GM23248 (cell line): ENCODE measurements at regions not wholly inside any gene's neighbourhood (a gene's known extent, or its start where the extent isn't known, plus 50 kb on each side); places are given as distances from the start of the nearest gene placed in this dataset.

Experiments used
- DNase-seq: peaks from one replicate; pipeline ENCODE4 v3.0.0-alpha.2; 2015
- H2AFZ ChIP-seq: fragments of 200-600 bp; sonication (generic); 2 replicates; pipeline ENCODE4 v1.6.1; 2016; ENCODE audit warnings: antibody characterized with exemption
- H3F3A ChIP-seq: fragments of 200-600 bp; sonication (generic); 2 replicates; pipeline ENCODE4 v1.6.1; 2016; ENCODE audit warnings: mild to moderate bottlenecking, antibody characterized with exemption, mixed run types; ENCODE audit not compliant: insufficient read depth
- H3K27ac ChIP-seq: fragments of 200-600 bp; sonication (generic); 2 replicates; pipeline ENCODE4 v1.5.1; 2016; ENCODE audit warnings: mild to moderate bottlenecking
- H3K27me3 ChIP-seq: fragments of 200-600 bp; sonication (generic); replicated peaks from 2 replicates; pipeline ENCODE4 v1.6.1; 2016; ENCODE audit warnings: mild to moderate bottlenecking; ENCODE audit not compliant: insufficient read depth
- H3K36me3 ChIP-seq: fragments of 200-600 bp; sonication (generic); 2 replicates; pipeline ENCODE4 v1.6.1; 2016; ENCODE audit warnings: low read depth, mild to moderate bottlenecking
- H3K4me1 ChIP-seq: fragments of 200-600 bp; sonication (generic); 2 replicates; pipeline ENCODE4 v1.6.1; 2016; ENCODE audit warnings: mild to moderate bottlenecking; ENCODE audit not compliant: insufficient read depth
- H3K4me2 ChIP-seq: fragments of 200-600 bp; sonication (generic); one replicate; pipeline ENCODE4 v1.6.1; 2016; ENCODE audit warnings: mild to moderate bottlenecking; ENCODE audit not compliant: unreplicated experiment
- H3K4me3 ChIP-seq: fragments of 200-600 bp; sonication (generic); 2 replicates; pipeline ENCODE4 v1.5.1; 2016; ENCODE audit warnings: mild to moderate bottlenecking
- H3K79me2 ChIP-seq: fragments of 200-600 bp; sonication (generic); 2 replicates; pipeline ENCODE4 v1.6.1; 2016; ENCODE audit warnings: mild to moderate bottlenecking; ENCODE audit not compliant: insufficient read depth
- H3K9ac ChIP-seq: fragments of 200-600 bp; sonication (generic); 2 replicates; pipeline ENCODE4 v1.6.1; 2016; ENCODE audit warnings: mild to moderate bottlenecking
- H3K9me2 ChIP-seq: fragments of 200-600 bp; sonication (generic); 2 replicates; pipeline ENCODE4 v1.6.1; 2016; ENCODE audit warnings: mixed run types, mild to moderate bottlenecking, moderate library complexity; ENCODE audit not compliant: insufficient read depth
- H3K9me3 ChIP-seq: fragments of 200-600 bp; sonication (generic); one replicate; pipeline ENCODE4 v1.6.1; 2017; ENCODE audit warnings: low read depth
- H4K20me1 ChIP-seq: fragments of 200-600 bp; sonication (generic); 2 replicates; pipeline ENCODE4 v1.6.0; 2016; ENCODE audit not compliant: insufficient read depth
- EZH2 ChIP-seq: fragments of 200-600 bp; sonication (generic); IDR thresholded peaks from 2 replicates; pipeline ENCODE4 v1.6.1; 2018; ENCODE audit warnings: antibody characterized with exemption, mild to moderate bottlenecking; ENCODE audit not compliant: insufficient read depth, poor library complexity, severe bottlenecking
- EZH2phosphoT487 ChIP-seq: fragments of 200-600 bp; sonication (generic); IDR thresholded peaks from 2 replicates; pipeline ENCODE4 v1.6.1; 2018; ENCODE audit warnings: antibody characterized with exemption, moderate library complexity, mild to moderate bottlenecking, low read depth; ENCODE audit not compliant: insufficient read depth
- WGBS, 2 experiments: methylation state at CpG; one replicate each; pipeline ENCODE4 v1.1.6; 2015 to 2017; ENCODE audit warnings: low lambda C conversion rate in 2 of 2, low coverage in 1 of 2; ENCODE audit errors: missing lambda C conversion rate in 2 of 2; 5-methylcytosine and 5-hydroxymethylcytosine counted together
- in situ Hi-C: fragments of 300-500 bp; cut with MboI; formaldehyde crosslinking; loops from 2 replicates; pipeline ENCODE4 v1.15.0; 2020

- no peaks in the 10 kb centered on the region for H3F3A ChIP-seq
- no peak overlapping the region for H3K4me3 ChIP-seq
- H3K9ac ChIP-seq: no peak overlapping the region
- no peak overlapping the region for H3K4me2 ChIP-seq
- no peak overlapping the region for H3K27ac ChIP-seq
- no peaks in the 10 kb centered on the region for H3K36me3 ChIP-seq
- H3K79me2 ChIP-seq: no peaks in the 10 kb centered on the region
- no peaks in the 10 kb centered on the region for H3K9me2 ChIP-seq
- no peaks in the 10 kb centered on the region for H3K9me3 ChIP-seq
- H2AFZ ChIP-seq: no peak overlapping the region
- no peaks in the 10 kb centered on the region for H3K4me1 ChIP-seq
- in situ Hi-C loops: no loop called here
- H3K27me3 ChIP-seq: no peaks in the 10 kb centered on the region
- H4K20me1 ChIP-seq: no peaks in the 10 kb centered on the region
- no peak for TF ChIP-seq EZH2
- no peak for TF ChIP-seq EZH2phosphoT487
- 91 to 94% methylated on average over 2 of the region's 2 CpGs for WGBS, 2 experiments
- no peak for DNase-seq
These were observed 123.1 kb downstream of the ATXN3L start for GRCh38 chrX:13196782-13197181.

DNA sequence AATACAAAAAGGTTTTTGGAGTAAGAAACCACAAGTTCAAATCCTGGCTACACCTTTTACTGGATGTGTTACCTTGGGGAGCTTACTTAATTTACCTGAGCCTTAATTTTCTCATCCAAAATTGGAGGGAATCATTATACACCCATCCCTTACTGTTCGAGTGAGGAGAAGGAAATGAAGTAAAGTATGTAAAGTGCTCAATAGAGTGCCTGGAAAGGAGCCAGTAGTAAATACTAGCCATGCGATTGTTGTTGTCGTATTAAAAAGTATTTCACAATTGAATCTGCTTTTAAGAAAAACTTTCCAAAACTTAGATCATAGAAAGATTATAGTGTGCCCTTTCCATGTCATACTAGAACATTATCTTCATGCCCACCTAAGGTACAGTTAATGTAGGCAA, 124.5 kb downstream of the ATXN3L start:
- H3K4me2 ChIP-seq: no peak overlapping the region
- TF ChIP-seq EZH2phosphoT487: no peak
- TF ChIP-seq EZH2: no peak
- H3K79me2 ChIP-seq: no peaks in the 10 kb centered on the region
- H3K4me1 ChIP-seq: no peaks in the 10 kb centered on the region
- no peak overlapping the region for H3K9ac ChIP-seq
- no peaks in the 10 kb centered on the region for H3K27me3 ChIP-seq
- DNase-seq: no peak
- in situ Hi-C loops: no loop called here
- WGBS, 2 experiments: 57 to 63% methylated on average over 3 of the region's 3 CpGs
- no peaks in the 10 kb centered on the region for H3K9me3 ChIP-seq
- H4K20me1 ChIP-seq: no peaks in the 10 kb centered on the region
- no peak overlapping the region for H3K27ac ChIP-seq
- no peaks in the 10 kb centered on the region for H3K9me2 ChIP-seq
- H2AFZ ChIP-seq: no peak overlapping the region
- no peaks in the 10 kb centered on the region for H3F3A ChIP-seq
- H3K4me3 ChIP-seq: no peak overlapping the region
- H3K36me3 ChIP-seq: no peaks in the 10 kb centered on the region

- TF ChIP-seq EZH2 (no peak), EZH2phosphoT487 (no peak)
- Histone ChIP-seq H3K27me3 (no peaks in the 10 kb centered on the region), H3F3A (no peaks in the 10 kb centered on the region), H3K79me2 (no peaks in the 10 kb centered on the region), H3K9me3 (no peaks in the 10 kb centered on the region), H3K4me3 (no peak overlapping the region), H3K36me3 (no peaks in the 10 kb centered on the region), H3K27ac (no peak overlapping the region), H3K4me2 (no peak overlapping the region), H3K9me2 (no peaks in the 10 kb centered on the region), H3K9ac (no peak overlapping the region), H4K20me1 (no peaks in the 10 kb centered on the region), H2AFZ (no peak overlapping the region), H3K4me1 (no peaks in the 10 kb centered on the region)
- no peak for DNase-seq
- WGBS, 2 experiments: 17 to 19% methylated on average over 4 of the region's 4 CpGs
- in situ Hi-C loops: no loop called here
These were observed 125.4 kb downstream of the ATXN3L start for GRCh38 chrX:13194291-13195103.

DNA sequence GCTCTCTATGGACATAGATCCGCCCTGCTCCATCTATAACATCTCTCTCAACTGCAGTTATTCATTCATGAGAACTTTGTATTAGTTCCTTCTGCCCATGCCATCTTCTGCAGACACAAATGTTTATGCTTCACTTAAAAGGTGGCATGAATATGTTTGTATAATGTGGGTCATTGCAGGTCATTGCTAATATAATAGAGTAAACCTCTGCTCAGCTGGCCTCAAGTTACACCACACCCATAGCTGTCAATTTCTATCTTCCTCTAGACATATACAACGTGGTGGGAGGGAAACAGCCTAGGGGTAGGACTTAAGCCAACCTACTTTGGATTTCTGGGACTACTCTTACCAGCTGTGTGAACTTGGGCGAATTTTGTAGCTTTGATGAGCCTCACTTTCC, 129.8 kb downstream of the ATXN3L start:
- Histone ChIP-seq H4K20me1 (no peaks in the 10 kb centered on the region), H3K9ac (no peak overlapping the region), H3K4me2 (no peak overlapping the region), H3F3A (no peaks in the 10 kb centered on the region), H3K4me1 (no peaks in the 10 kb centered on the region), H3K4me3 (no peak overlapping the region), H3K27ac (no peak overlapping the region), H3K36me3 (no peaks in the 10 kb centered on the region), H3K9me3 (no peaks in the 10 kb centered on the region), H2AFZ (no peak overlapping the region), H3K27me3 (no peaks in the 10 kb centered on the region), H3K9me2 (no peaks in the 10 kb centered on the region), H3K79me2 (no peaks in the 10 kb centered on the region)
- TF ChIP-seq EZH2phosphoT487: no peak
- no peak for TF ChIP-seq EZH2
- 83 to 98% methylated on average over 3 of the region's 3 CpGs for WGBS, 2 experiments
- in situ Hi-C loops: no loop called here
- DNase-seq: no peak
